Esophagus muscularis mucosa (tissue), 4 donors: ENCODE measurements at regions not wholly inside any gene's neighbourhood (a gene's known extent, or its start where the extent isn't known, plus 50 kb on each side); places are given as distances from the start of the nearest gene placed in this dataset.
"Not testable (repeated sequence)": the region's sequence is repeated elsewhere in the genome, so short reads cannot be mapped to it uniquely, and the experiment has no call there.

ENCODE experiments used
- DNase-seq: peaks from one replicate; pipeline ENCODE4 v3.0.0-alpha.2; 2017; ENCODE audit errors: extremely low spot score
- H3K27ac ChIP-seq, 4 donors: fragments of 200-600 bp; sonication (generic); replicated peaks in 1 of 4; 1 replicate in 3 of 4; 2 replicates in 1 of 4; pipeline ENCODE4 v1.5.1; 2016 to 2019; ENCODE audit warnings: mild to moderate bottlenecking in 1 of 4
- H3K27me3 ChIP-seq, 4 donors: fragments of 200-600 bp; sonication (generic); one replicate each; pipeline versions ENCODE4 v1.5.1 to v1.6.0; 2016 to 2019
- H3K36me3 ChIP-seq, 4 donors: fragments of 200-600 bp; sonication (generic); one replicate each; pipeline ENCODE4 v1.5.1; 2016 to 2019
- H3K4me1 ChIP-seq, 4 donors: fragments of 200-600 bp; sonication (generic); one replicate each; pipeline ENCODE4 v1.5.1; 2016 to 2019
- H3K4me3 ChIP-seq, 4 donors: fragments of 200-600 bp; sonication (generic); 1 replicate in 2 of 4; 2 replicates in 2 of 4; pipeline ENCODE4 v1.5.1; 2016 to 2019; ENCODE audit warnings: mild to moderate bottlenecking in 4 of 4, moderate library complexity in 1 of 4
- H3K9me3 ChIP-seq, 4 donors: fragments of 200-600 bp; sonication (generic); 1 replicate in 3 of 4; 2 replicates in 1 of 4; pipeline ENCODE4 v1.5.1; 2016 to 2019
- EP300 ChIP-seq: sonication (generic); formaldehyde crosslinking; IDR thresholded peaks from one replicate; pipeline ENCODE4 v1.6.1; 2017; ENCODE audit warnings: antibody characterized with exemption
- POLR2A ChIP-seq: fragments of 450-650 bp; IDR thresholded peaks from one replicate; pipeline ENCODE4 v1.6.1; 2017; ENCODE audit warnings: antibody characterized with exemption, moderate library complexity, mild to moderate bottlenecking, low read depth
- POLR2AphosphoS5 ChIP-seq, 2 donors: sonication (generic); formaldehyde crosslinking; IDR thresholded peaks; one replicate each; pipeline ENCODE4 v1.6.1; 2017; ENCODE audit warnings: antibody characterized with exemption in 2 of 2
- WGBS: methylation state at CpG from one replicate; pipeline ENCODE4 v1.1.5; 2018; 5-methylcytosine and 5-hydroxymethylcytosine counted together
- intact Hi-C: fragments of 100-400 bp; cut with DNase I; formaldehyde crosslinking; loops from one replicate; pipeline ENCODE4 v1.15.1; 2023
- TF ChIP-seq, protein P1 (sequence below), 3 experiments: fragments of 200-600 bp in 2 of 3; fragments of 450-650 bp in 1 of 3; sonication (generic) in 2 of 3; IDR thresholded peaks; one replicate each; pipeline ENCODE4 v1.5.1; 2017 to 2019; ENCODE audit warnings: antibody characterized with exemption in 3 of 3, mild to moderate bottlenecking in 2 of 3, moderate library complexity in 1 of 3

DNA sequence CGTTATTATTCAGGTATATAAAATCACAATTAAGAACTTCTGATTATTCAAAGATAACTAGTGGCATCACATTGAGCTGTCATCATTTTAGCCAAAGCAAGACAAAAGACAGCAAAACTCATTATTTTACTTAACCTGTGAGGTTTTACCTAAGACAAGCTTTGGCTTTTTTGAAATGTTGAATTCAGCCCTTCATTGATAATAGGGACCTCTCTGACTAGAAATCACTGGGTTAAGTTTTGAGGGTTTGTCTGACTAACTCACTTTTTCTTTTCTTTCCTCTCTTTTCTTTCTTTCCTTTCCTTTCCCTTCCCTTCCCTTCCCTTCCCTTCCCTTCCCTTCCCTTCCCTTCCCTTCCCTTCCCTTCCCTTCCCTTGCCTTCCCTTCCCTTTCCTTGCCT, 244.2 kb downstream of the GRXCR1 start:
- H3K27ac ChIP-seq = no peak overlapping the region
- intact Hi-C loops = loop anchor here (10.0 kb wide), 1 partner anchor 1488 kb away; no protein-coding TSS in a partner anchor
- H3K36me3 ChIP-seq = no peaks in the 10 kb centered on the region
- TF ChIP-seq POLR2AphosphoS5 (IDR thresholded peaks at IDR 0.05) = no peak
- TF ChIP-seq, protein P1, sequence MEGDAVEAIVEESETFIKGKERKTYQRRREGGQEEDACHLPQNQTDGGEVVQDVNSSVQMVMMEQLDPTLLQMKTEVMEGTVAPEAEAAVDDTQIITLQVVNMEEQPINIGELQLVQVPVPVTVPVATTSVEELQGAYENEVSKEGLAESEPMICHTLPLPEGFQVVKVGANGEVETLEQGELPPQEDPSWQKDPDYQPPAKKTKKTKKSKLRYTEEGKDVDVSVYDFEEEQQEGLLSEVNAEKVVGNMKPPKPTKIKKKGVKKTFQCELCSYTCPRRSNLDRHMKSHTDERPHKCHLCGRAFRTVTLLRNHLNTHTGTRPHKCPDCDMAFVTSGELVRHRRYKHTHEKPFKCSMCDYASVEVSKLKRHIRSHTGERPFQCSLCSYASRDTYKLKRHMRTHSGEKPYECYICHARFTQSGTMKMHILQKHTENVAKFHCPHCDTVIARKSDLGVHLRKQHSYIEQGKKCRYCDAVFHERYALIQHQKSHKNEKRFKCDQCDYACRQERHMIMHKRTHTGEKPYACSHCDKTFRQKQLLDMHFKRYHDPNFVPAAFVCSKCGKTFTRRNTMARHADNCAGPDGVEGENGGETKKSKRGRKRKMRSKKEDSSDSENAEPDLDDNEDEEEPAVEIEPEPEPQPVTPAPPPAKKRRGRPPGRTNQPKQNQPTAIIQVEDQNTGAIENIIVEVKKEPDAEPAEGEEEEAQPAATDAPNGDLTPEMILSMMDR (IDR thresholded peaks at IDR 0.05) = no peak
- TF ChIP-seq POLR2A = no peak
- TF ChIP-seq EP300 = no peak
- no peak for DNase-seq
- no peaks in the 10 kb centered on the region for H3K9me3 ChIP-seq
- no peak overlapping the region for H3K4me3 ChIP-seq
- WGBS = 94% methylated on average over 1 of the region's 1 CpG
- no peaks in the 10 kb centered on the region for H3K27me3 ChIP-seq
- H3K4me1 ChIP-seq = no peaks in the 10 kb centered on the region

DNA sequence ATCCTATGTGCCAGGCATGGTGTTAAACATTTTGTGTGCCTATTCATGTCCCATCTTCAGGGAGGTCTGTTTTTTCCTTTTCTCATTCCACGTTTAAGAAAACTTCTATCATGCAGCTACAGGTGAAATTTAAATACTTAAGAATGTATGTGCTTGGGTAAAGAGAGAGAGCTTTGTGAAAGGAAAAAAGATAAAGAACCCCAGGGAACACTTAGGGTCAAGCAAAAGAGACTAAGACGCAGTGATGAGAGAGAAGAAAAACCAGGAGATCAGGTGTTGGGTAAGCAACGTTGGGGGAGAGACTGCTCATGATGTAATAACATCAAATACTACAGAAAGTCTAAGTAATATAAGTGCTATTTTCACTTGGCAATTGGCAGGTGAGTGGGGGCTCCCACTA, 253.7 kb downstream of the GRXCR1 start:
- Histone ChIP-seq H3K27ac (no peak overlapping the region), H3K9me3 (no peaks in the 10 kb centered on the region), H3K36me3 (no peaks in the 10 kb centered on the region), H3K4me3 (no peak overlapping the region), H3K4me1 (no peaks in the 10 kb centered on the region), H3K27me3 (no peaks in the 10 kb centered on the region)
- DNase-seq = no peak
- intact Hi-C loops = no loop called here
- TF ChIP-seq POLR2AphosphoS5 (IDR thresholded peaks at IDR 0.05) (no peak), POLR2A (no peak), EP300 (no peak)
- TF ChIP-seq, protein P1 (IDR thresholded peaks at IDR 0.05) = no peak
- WGBS = 51% methylated on average over 3 of the region's 3 CpGs

DNA sequence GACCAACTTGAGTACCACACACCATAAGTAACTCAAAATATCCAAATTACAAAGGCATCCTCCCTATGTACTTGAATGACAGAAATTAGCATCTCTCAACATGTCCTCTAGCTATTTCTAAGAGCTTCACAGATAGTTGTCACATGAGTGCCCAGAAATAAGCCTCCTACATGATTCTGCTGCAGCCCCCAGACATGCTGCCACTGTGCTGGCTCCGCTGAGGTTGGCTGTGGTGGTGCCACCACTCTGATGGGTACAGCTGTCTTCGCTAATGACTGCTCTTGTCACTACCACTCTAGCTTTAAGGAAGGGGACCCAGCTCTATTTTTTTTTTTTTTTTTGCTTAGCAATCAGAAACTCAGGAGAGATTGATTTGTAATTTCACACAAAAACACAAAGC, 256.0 kb downstream of the GRXCR1 start:
- TF ChIP-seq EP300 (no peak), POLR2AphosphoS5 (IDR thresholded peaks at IDR 0.05) (no peak), POLR2A (no peak)
- TF ChIP-seq, protein P1 (IDR thresholded peaks at IDR 0.05) = no peak
- H3K27me3 ChIP-seq = no peaks in the 10 kb centered on the region
- intact Hi-C loops = no loop called here
- H3K4me1 ChIP-seq = no peaks in the 10 kb centered on the region
- no peaks in the 10 kb centered on the region for H3K36me3 ChIP-seq
- H3K9me3 ChIP-seq = no peaks in the 10 kb centered on the region
- WGBS = 90% methylated on average over 2 of the region's 2 CpGs
- no peak for DNase-seq
- no peak overlapping the region for H3K27ac ChIP-seq
- no peak overlapping the region for H3K4me3 ChIP-seq

DNA sequence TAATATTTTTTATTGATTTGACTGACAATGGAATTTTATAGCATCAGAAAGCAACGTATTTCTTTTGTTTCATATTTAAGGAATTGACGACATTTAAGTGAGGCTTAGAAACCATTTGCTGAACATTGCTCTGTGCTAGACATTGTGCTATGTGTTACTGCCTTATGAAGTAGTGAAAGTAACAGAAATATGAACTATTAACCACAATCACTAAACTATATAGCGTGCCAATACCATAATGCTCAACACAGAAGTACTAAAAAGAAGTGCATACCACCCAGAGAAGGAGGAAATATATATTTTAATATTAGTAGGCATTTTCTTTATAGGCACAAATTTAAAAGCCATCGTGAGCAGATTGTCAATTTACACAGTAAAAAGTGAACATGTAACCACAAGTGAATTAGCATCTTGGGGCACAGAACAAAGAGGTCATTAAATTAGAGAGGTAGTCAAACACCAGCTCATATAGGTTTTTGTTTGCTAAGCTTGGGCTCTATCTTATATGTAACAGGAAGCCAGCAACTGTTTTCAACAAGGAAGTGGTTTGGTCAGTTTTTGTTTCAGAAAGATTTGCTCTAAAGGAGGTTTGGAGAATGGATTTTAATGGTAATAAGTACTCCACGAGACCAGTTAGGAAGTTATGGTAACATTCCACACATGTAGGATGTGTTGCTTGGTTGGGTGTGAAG, 270.7 kb downstream of the GRXCR1 start:
- H3K9me3 ChIP-seq = peaks cover 0 to 3% (median 0%) of the 10 kb centered on the region in 4 donors
- H3K27me3 ChIP-seq = no peaks in the 10 kb centered on the region
- no peak overlapping the region for H3K4me3 ChIP-seq
- 68% methylated on average over 5 of the region's 5 CpGs for WGBS
- no peak for TF ChIP-seq POLR2A
- TF ChIP-seq POLR2AphosphoS5 (IDR thresholded peaks at IDR 0.05) = no peak
- no peak for TF ChIP-seq EP300
- TF ChIP-seq, protein P1 (IDR thresholded peaks at IDR 0.05) = no peak
- H3K36me3 ChIP-seq = no peaks in the 10 kb centered on the region
- no peak overlapping the region for H3K27ac ChIP-seq
- no peak for DNase-seq
- no peaks in the 10 kb centered on the region for H3K4me1 ChIP-seq
- intact Hi-C loops = no loop called here

DNA sequence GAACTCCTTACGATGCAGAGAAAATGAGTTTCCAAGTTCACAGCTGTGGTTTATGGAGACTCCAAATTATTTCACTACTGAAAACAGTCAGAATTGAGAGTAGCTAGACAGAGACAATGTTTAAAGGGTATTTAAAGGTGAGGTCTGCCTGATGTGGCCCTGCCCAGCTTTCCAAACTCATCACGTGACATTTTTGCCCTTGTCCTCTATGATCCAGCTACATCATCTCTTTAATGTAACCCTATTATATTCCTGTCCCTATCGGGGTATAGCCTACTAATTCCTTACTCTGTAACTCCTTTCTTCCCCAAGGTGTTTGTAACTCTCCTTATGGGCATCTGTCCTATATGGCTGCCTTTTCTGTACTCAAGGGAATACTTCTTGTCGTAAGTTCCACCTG, 297.2 kb downstream of the GRXCR1 start:
- intact Hi-C loops = no loop called here
- DNase-seq = no peak
- 69% methylated on average over 4 of the region's 4 CpGs for WGBS
- TF ChIP-seq, protein P1 (IDR thresholded peaks at IDR 0.05) = no peak
- TF ChIP-seq POLR2AphosphoS5 (IDR thresholded peaks at IDR 0.05) (no peak), EP300 (no peak), POLR2A (no peak)
- Histone ChIP-seq H3K4me3 (no peak overlapping the region), H3K9me3 (no peaks in the 10 kb centered on the region), H3K27me3 (no peaks in the 10 kb centered on the region), H3K27ac (no peak overlapping the region), H3K4me1 (no peaks in the 10 kb centered on the region), H3K36me3 (no peaks in the 10 kb centered on the region)

DNA sequence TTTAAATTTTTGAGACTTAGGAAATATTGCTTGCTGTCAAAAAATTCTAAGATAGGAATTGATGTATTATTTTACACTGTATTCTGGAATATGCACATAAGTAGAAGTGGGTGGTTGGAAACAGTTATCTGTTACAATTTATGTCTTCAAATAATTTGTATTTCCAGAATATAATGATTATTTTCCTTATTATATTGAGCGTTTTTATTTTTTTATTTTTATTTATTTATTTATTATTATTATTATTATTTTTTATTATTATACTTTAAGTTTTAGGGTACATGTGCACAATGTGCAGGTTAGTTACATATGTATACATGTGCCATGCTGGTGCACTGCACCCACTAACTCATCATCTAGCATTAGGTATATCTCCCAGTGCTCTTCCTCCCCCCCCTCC, 320.1 kb downstream of the GRXCR1 start:
- DNase-seq, H3K4me3 ChIP-seq, intact Hi-C loops, H3K4me1 ChIP-seq, H3K27ac ChIP-seq, H3K27me3 ChIP-seq, H3K9me3 ChIP-seq, H3K36me3 ChIP-seq: not testable (repeated sequence)
- WGBS = 89% methylated on average over 1 of the region's 1 CpG
